A549 (cell line): ENCODE measurements at regions not wholly inside any gene's neighbourhood (a gene's known extent, or its start where the extent isn't known, plus 50 kb on each side); places are given as distances from the start of the nearest gene placed in this dataset.

Source experiments
- ATAC-seq, 2 experiments: fragments of 200-7000 bp in 1 of 2; fragments of >200 bp in 1 of 2; cut with Nextera tagmentation in 1 of 2; cut with Tn5 transposase in 1 of 2; 3 replicates each; pipeline versions ENCODE4 v1.8.0 to v1.9.1; 2018 to 2020; ENCODE audit warnings: mild to moderate bottlenecking in 1 of 2, moderate library complexity in 1 of 2
- CTCF ChIA-PET: fragments of 300-600 bp; sonication (Branson Sonifier 250); formaldehyde crosslinking; extraction: SDS; loops from one replicate; lab custom pipeline; 2021; ENCODE audit warnings: antibody characterized with exemption, inconsistent platforms; lab: Yijun Ruan, JAX
- POLR2A ChIA-PET: fragments of 350-600 bp; formaldehyde crosslinking; extraction: SDS; loops from one replicate; lab custom pipeline; 2021; ENCODE audit warnings: antibody characterized with exemption, inconsistent platforms; lab: Yijun Ruan, JAX
- DNase-seq, 2 experiments: peaks; one replicate each; pipeline versions ENCODE4 v3.0.0 to v3.0.0-alpha.2; 2011 to 2016; ENCODE audit warnings: low read depth in 1 of 2, low spot score in 1 of 2
- FAIRE-seq: peaks from 2 replicates; lab custom pipeline; 2011; peaks lifted over from hg19 to GRCh38; lab: Jason Lieb, UNC
- H3K27ac ChIP-seq, 2 experiments: fragments of >200 bp; sonication (Bioruptor Twin); formaldehyde crosslinking; 3 replicates each; pipeline ENCODE4 v1.5.1; 2016 to 2017
- H3K4me1 ChIP-seq: fragments of >200 bp; sonication (Bioruptor Twin); formaldehyde crosslinking; 3 replicates; pipeline ENCODE4 v1.6.1; 2016
- H3K4me2 ChIP-seq: fragments of >200 bp; sonication (Bioruptor Twin); formaldehyde crosslinking; 3 replicates; pipeline ENCODE4 v1.6.1; 2016
- H3K4me3 ChIP-seq: fragments of >200 bp; sonication (Bioruptor Twin); formaldehyde crosslinking; 3 replicates; pipeline ENCODE4 v1.5.1; 2016
- H3K9me3 ChIP-seq: fragments of >200 bp; sonication (Bioruptor Twin); formaldehyde crosslinking; 3 replicates; pipeline ENCODE4 v1.6.1; 2016
- CHD2 ChIP-seq: fragments of 150-350 bp; IDR thresholded peaks from 2 replicates; pipeline ENCODE4 v1.6.1; 2014; ENCODE audit warnings: low read length; ENCODE audit not compliant: partially characterized antibody
- CHD4 ChIP-seq: fragments of 200-600 bp; sonication (generic); IDR thresholded peaks from 2 replicates; pipeline ENCODE4 v1.6.1; 2016; ENCODE audit warnings: antibody characterized with exemption, mild to moderate bottlenecking, borderline replicate concordance
- CTCF ChIP-seq: fragments of >200 bp; sonication (Bioruptor Twin); formaldehyde crosslinking; IDR thresholded peaks from 3 replicates; pipeline ENCODE4 v1.5.1; 2016
- FOSL2 ChIP-seq, 2 experiments: fragments of 450-650 bp in 1 of 2; fragments of >200 bp in 1 of 2; sonication (Bioruptor Twin) in 1 of 2; formaldehyde crosslinking; IDR thresholded peaks; 2 replicates each; pipeline versions ENCODE4 v1.5.0 to v1.6.1; 2016 to 2020; ENCODE audit warnings: mild to moderate bottlenecking in 1 of 2, moderate library complexity in 1 of 2
- FOXS1 ChIP-seq: fragments of 250-450 bp; sonication (Bioruptor Pico); IDR thresholded peaks from 2 replicates; pipeline ENCODE4 v1.5.0; 2020; ENCODE audit warnings: mild to moderate bottlenecking, moderate library complexity
- HMGXB4 ChIP-seq: fragments of 250-450 bp; sonication (Bioruptor Pico); IDR thresholded peaks from 2 replicates; pipeline ENCODE4 v1.5.0; 2021; ENCODE audit warnings: mild to moderate bottlenecking, moderate library complexity, borderline replicate concordance
- HOXA7 ChIP-seq: fragments of 250-450 bp; sonication (Bioruptor Pico); IDR thresholded peaks from 2 replicates; pipeline ENCODE4 v1.5.0; 2020; ENCODE audit warnings: mild to moderate bottlenecking, moderate library complexity
- HOXB13 ChIP-seq: fragments of 250-450 bp; sonication (Bioruptor Pico); IDR thresholded peaks from 2 replicates; pipeline ENCODE4 v1.5.0; 2020; ENCODE audit warnings: low read depth, mild to moderate bottlenecking, moderate library complexity
- KDM5A ChIP-seq: fragments of 200-600 bp; sonication (generic); IDR thresholded peaks from 2 replicates; pipeline ENCODE4 v1.6.1; 2016; ENCODE audit warnings: antibody characterized with exemption, mild to moderate bottlenecking
- MAFK ChIP-seq: fragments of 450-650 bp; IDR thresholded peaks from 2 replicates; pipeline ENCODE4 v1.6.1; 2014; ENCODE audit not compliant: partially characterized antibody
- MYC ChIP-seq: IDR thresholded peaks from 2 replicates; pipeline ENCODE4 v1.6.1; 2012; ENCODE audit warnings: mild to moderate bottlenecking, inconsistent platforms, low read length, improper control_type of control experiment, borderline replicate concordance
- NPAS2 ChIP-seq: fragments of 250-450 bp; sonication (Bioruptor Pico); IDR thresholded peaks from 2 replicates; pipeline ENCODE4 v1.8.0; 2022; ENCODE audit warnings: mild to moderate bottlenecking, moderate library complexity, borderline replicate concordance
- NR3C1 ChIP-seq: fragments of >200 bp; sonication (Bioruptor Twin); formaldehyde crosslinking; IDR thresholded peaks from 3 replicates; pipeline ENCODE4 v1.6.1; 2017
- PHF8 ChIP-seq: fragments of 200-600 bp; sonication (generic); IDR thresholded peaks from 2 replicates; pipeline ENCODE4 v1.6.1; 2016; ENCODE audit warnings: low read depth, mild to moderate bottlenecking, antibody characterized with exemption, moderate library complexity, borderline replicate concordance
- POLR2A ChIP-seq: IDR thresholded peaks from 2 replicates; pipeline ENCODE4 v1.6.1; 2012; ENCODE audit warnings: mild to moderate bottlenecking, low read length
- POLR2AphosphoS2 ChIP-seq: conservative IDR thresholded peaks from 2 replicates; pipeline ENCODE4 v1.6.1; 2012; ENCODE audit warnings: low read length, improper control_type of control experiment, inconsistent platforms
- RAD21 ChIP-seq, 2 experiments: fragments of >200 bp in 1 of 2; sonication (Bioruptor Twin) in 1 of 2; formaldehyde crosslinking in 1 of 2; IDR thresholded peaks in 1 of 2; conservative IDR thresholded peaks in 1 of 2; 2 replicates in 1 of 2; 3 replicates in 1 of 2; pipeline ENCODE4 v1.6.1; 2012 to 2018; ENCODE audit warnings: inconsistent platforms in 1 of 2
- RFX5 ChIP-seq: fragments of 450-650 bp; IDR thresholded peaks from 2 replicates; pipeline ENCODE4 v1.7.1; 2014; ENCODE audit warnings: antibody characterized with exemption, mild to moderate bottlenecking, moderate library complexity
- TP53 ChIP-seq: fragments of 250-450 bp; sonication (Bioruptor Pico); IDR thresholded peaks from 2 replicates; pipeline ENCODE4 v1.5.0; 2021; ENCODE audit warnings: mild to moderate bottlenecking, moderate library complexity
- USF2 ChIP-seq: fragments of 450-650 bp; IDR thresholded peaks from 2 replicates; pipeline ENCODE4 v1.6.1; 2014; ENCODE audit warnings: antibody characterized with exemption
- ZSCAN20 ChIP-seq: fragments of 250-450 bp; sonication (Bioruptor Pico); IDR thresholded peaks from 2 replicates; pipeline ENCODE4 v1.8.0; 2022; ENCODE audit warnings: mild to moderate bottlenecking, moderate library complexity
- WGBS: methylation state at CpG from one replicate; pipeline ENCODE4 v1.1.6; 2017; ENCODE audit errors: missing lambda C conversion rate; 5-methylcytosine and 5-hydroxymethylcytosine counted together
- TF ChIP-seq, protein P1 (sequence below): IDR thresholded peaks from 2 replicates; pipeline ENCODE4 v1.6.1; 2012; ENCODE audit warnings: low read depth, borderline replicate concordance
- TF ChIP-seq, protein P2 (sequence below): fragments of 200-600 bp; sonication (generic); IDR thresholded peaks from 2 replicates; pipeline ENCODE4 v1.6.1; 2016; ENCODE audit warnings: antibody characterized with exemption, mild to moderate bottlenecking, moderate library complexity

GRCh38 chr14:58783792-58784511, 146.2 kb downstream of the DACT1 start (continued):
- TF ChIP-seq USF2 (no peak), FOXS1 (CRISPR knock-in tag) (no peak), RFX5 (no peak)
- TF ChIP-seq, protein P1, sequence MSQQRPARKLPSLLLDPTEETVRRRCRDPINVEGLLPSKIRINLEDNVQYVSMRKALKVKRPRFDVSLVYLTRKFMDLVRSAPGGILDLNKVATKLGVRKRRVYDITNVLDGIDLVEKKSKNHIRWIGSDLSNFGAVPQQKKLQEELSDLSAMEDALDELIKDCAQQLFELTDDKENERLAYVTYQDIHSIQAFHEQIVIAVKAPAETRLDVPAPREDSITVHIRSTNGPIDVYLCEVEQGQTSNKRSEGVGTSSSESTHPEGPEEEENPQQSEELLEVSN: no peak

GRCh38 chr14:58784931-58785330, 147.2 kb downstream of the DACT1 start:
- CTCF ChIA-PET: no interaction called here

GRCh38 chr14:58785701-58786100, 147.9 kb downstream of the DACT1 start:
- no peak for ATAC-seq
- H3K27ac ChIP-seq: no peak overlapping the region
- POLR2A ChIA-PET: no interaction called here
- CTCF ChIA-PET: no interaction called here
- H3K9me3 ChIP-seq: no peaks in the 10 kb centered on the region
- no peaks in the 10 kb centered on the region for H3K4me1 ChIP-seq
- no peak overlapping the region for H3K4me3 ChIP-seq
- WGBS: 14% methylated on average over 3 of the region's 3 CpGs
- no peak for FAIRE-seq
- TF ChIP-seq CTCF (no peak), NPAS2 (CRISPR knock-in tag) (no peak), POLR2A (no peak), RAD21 (conservative IDR thresholded peaks at IDR 0.05 in 1 of 2, IDR thresholded peaks at IDR 0.05 in 1 of 2) (no peak), CHD2 (no peak), MAFK (no peak), CHD4 (no peak), KDM5A (no peak)
- no peak for DNase-seq
- no peak overlapping the region for H3K4me2 ChIP-seq

More at GRCh38 chr14:58784931-58785330, 147.2 kb downstream of the DACT1 start:
- H3K4me3 ChIP-seq: no peak overlapping the region
- ATAC-seq (no peak), DNase-seq (no peak), FAIRE-seq (no peak)
- 69% methylated on average over 1 of the region's 1 CpG for WGBS
- no peak overlapping the region for H3K4me2 ChIP-seq
- no peak overlapping the region for H3K27ac ChIP-seq
- H3K9me3 ChIP-seq: no peaks in the 10 kb centered on the region
- no peaks in the 10 kb centered on the region for H3K4me1 ChIP-seq
- POLR2A ChIA-PET: no interaction called here
- TF ChIP-seq HOXA7 (CRISPR knock-in tag) (no peak), POLR2A (no peak), HMGXB4 (CRISPR knock-in tag) (no peak)

DNA sequence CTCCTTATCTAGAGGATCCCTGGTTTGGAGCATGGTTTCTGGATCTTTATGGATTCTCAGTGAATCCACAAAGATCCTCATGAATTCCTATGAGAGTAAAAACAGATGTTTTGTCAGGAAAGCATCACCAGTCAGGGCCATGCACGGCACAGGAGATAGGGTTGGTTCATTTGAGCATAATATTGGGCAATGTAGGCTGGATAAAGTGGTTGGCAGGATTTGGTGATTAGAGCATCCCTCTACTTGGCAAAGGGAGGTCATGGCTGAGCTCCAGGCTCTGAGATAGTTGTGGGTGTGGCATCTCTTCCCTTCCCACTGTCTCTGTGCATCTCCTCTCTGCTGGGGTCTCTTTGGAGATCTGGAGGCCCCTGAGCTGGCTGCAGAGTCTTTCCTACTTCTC, 149.8 kb downstream of the DACT1 start:
- DNase-seq (no peak), FAIRE-seq (no peak), ATAC-seq (no peak)
- Histone ChIP-seq H3K4me1 (peaks cover 3% of the 10 kb centered on the region), H3K4me3 (no peak overlapping the region), H3K9me3 (no peaks in the 10 kb centered on the region), H3K4me2 (no peak overlapping the region), H3K27ac (no peak overlapping the region)
- ChIA-PET POLR2A (no interaction called here), CTCF (no interaction called here)
- WGBS: 36% methylated on average over 1 of the region's 1 CpG
- TF ChIP-seq HOXB13: no peak
- no peak for TF ChIP-seq POLR2AphosphoS2
- no peak for TF ChIP-seq ZSCAN20 (CRISPR knock-in tag)
- no peak for TF ChIP-seq NR3C1
- TF ChIP-seq PHF8: no peak
- no peak for TF ChIP-seq TP53 (CRISPR knock-in tag)
- TF ChIP-seq, protein P2, sequence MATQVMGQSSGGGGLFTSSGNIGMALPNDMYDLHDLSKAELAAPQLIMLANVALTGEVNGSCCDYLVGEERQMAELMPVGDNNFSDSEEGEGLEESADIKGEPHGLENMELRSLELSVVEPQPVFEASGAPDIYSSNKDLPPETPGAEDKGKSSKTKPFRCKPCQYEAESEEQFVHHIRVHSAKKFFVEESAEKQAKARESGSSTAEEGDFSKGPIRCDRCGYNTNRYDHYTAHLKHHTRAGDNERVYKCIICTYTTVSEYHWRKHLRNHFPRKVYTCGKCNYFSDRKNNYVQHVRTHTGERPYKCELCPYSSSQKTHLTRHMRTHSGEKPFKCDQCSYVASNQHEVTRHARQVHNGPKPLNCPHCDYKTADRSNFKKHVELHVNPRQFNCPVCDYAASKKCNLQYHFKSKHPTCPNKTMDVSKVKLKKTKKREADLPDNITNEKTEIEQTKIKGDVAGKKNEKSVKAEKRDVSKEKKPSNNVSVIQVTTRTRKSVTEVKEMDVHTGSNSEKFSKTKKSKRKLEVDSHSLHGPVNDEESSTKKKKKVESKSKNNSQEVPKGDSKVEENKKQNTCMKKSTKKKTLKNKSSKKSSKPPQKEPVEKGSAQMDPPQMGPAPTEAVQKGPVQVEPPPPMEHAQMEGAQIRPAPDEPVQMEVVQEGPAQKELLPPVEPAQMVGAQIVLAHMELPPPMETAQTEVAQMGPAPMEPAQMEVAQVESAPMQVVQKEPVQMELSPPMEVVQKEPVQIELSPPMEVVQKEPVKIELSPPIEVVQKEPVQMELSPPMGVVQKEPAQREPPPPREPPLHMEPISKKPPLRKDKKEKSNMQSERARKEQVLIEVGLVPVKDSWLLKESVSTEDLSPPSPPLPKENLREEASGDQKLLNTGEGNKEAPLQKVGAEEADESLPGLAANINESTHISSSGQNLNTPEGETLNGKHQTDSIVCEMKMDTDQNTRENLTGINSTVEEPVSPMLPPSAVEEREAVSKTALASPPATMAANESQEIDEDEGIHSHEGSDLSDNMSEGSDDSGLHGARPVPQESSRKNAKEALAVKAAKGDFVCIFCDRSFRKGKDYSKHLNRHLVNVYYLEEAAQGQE: no peak
- TF ChIP-seq MYC: no peak
- TF ChIP-seq FOSL2 (IDR thresholded peaks at IDR 0.05): no peak
- no peak for TF ChIP-seq FOSL2 (CRISPR knock-in tag; IDR thresholded peaks at IDR 0.05)
- no peak for TF ChIP-seq CHD4
